SU-DHL-6 (cell line): ENCODE measurements at regions not wholly inside any gene's neighbourhood (a gene's known extent, or its start where the extent isn't known, plus 50 kb on each side); places are given as distances from the start of the nearest gene placed in this dataset.

Experiments used
- CTCF ChIP-seq: fragments of 200-600 bp; sonication (generic); IDR thresholded peaks from one replicate; pipeline ENCODE4 v1.5.1; 2017; ENCODE audit warnings: antibody characterized with exemption, mild to moderate bottlenecking, low read length, moderate library complexity; ENCODE audit not compliant: insufficient read depth, poor library complexity, severe bottlenecking
- EZH2phosphoT487 ChIP-seq: fragments of 200-600 bp; sonication (generic), shearing (Covaris generic); conservative IDR thresholded peaks from 2 replicates; pipeline ENCODE4 v1.6.1; 2018; ENCODE audit warnings: mild to moderate bottlenecking, antibody characterized with exemption, low read length, moderate library complexity, mixed read lengths

DNA sequence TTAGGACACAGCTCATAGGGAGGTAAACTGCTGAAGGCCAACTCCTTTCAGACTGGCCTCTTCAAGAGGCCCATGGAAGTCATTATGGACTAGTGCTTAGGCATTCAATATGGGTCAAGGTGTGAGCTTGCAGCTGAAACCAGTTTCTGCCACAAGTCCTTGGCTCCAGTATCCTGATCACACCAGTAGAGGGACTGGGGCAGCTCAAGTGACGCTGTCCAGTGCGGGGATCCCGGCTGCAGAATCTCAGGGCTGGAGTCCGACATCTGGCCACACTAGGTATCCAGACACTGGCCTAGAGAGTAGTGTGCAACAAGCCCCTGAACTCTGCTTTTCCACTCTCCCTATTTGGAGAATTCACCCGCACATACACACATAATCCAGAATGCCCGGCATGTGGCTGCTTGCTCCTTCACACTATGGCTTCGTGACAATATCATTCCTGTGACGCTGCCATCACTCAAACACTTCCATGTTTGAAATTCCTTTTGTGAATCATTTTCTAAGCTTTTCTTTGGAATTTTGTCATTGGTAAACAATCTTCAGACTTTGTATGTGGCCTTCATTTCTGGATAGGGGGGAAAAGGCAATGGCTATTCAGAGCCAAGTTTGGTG is 425.1 kb downstream of the EFNB2 start:
- TF ChIP-seq CTCF: no peak
- TF ChIP-seq EZH2phosphoT487: no peak
